Mesothelial cell of epicardium (in vitro differentiated cells): ENCODE measurements at regions not wholly inside any gene's neighbourhood (a gene's known extent, or its start where the extent isn't known, plus 50 kb on each side); places are given as distances from the start of the nearest gene placed in this dataset.

Experiments used
- DNase-seq, 2 experiments: peaks; one replicate each; pipeline ENCODE4 v3.0.0; 2021; ENCODE audit warnings: low spot score in 2 of 2; ENCODE audit not compliant: unreplicated experiment in 2 of 2
- H3K27ac Mint-ChIP-seq: 2 replicates; pipeline ENCODE4 v1.8.0; 2021; ENCODE audit warnings: mixed read lengths
- H3K27me3 Mint-ChIP-seq: 2 replicates; pipeline ENCODE4 v1.8.0; 2021; ENCODE audit warnings: low read depth, mixed read lengths
- H3K36me3 Mint-ChIP-seq: 2 replicates; pipeline ENCODE4 v1.8.0; 2021; ENCODE audit warnings: mixed read lengths
- H3K4me1 Mint-ChIP-seq: 2 replicates; pipeline ENCODE4 v1.8.0; 2021; ENCODE audit warnings: mixed read lengths
- H3K4me3 Mint-ChIP-seq: 2 replicates; pipeline ENCODE4 v1.8.0; 2021; ENCODE audit warnings: mild to moderate bottlenecking, moderate library complexity, mixed read lengths
- H3K9me3 Mint-ChIP-seq: 2 replicates; pipeline ENCODE4 v1.8.0; 2021; ENCODE audit warnings: mixed read lengths
- TF ChIP-seq, protein P1 (sequence below): fragments of 200-600 bp; sonication (generic); IDR thresholded peaks from one replicate; pipeline ENCODE4 v1.5.0; 2021; ENCODE audit warnings: antibody characterized with exemption; ENCODE audit not compliant: unreplicated experiment

- Mint-ChIP-seq H3K36me3 (no peaks in the 10 kb centered on the region), H3K27ac (no peak overlapping the region), H3K27me3 (no peaks in the 10 kb centered on the region), H3K4me3 (no peak overlapping the region), H3K4me1 (no peaks in the 10 kb centered on the region), H3K9me3 (no peaks in the 10 kb centered on the region)
- no peak for DNase-seq
- TF ChIP-seq, protein P1, sequence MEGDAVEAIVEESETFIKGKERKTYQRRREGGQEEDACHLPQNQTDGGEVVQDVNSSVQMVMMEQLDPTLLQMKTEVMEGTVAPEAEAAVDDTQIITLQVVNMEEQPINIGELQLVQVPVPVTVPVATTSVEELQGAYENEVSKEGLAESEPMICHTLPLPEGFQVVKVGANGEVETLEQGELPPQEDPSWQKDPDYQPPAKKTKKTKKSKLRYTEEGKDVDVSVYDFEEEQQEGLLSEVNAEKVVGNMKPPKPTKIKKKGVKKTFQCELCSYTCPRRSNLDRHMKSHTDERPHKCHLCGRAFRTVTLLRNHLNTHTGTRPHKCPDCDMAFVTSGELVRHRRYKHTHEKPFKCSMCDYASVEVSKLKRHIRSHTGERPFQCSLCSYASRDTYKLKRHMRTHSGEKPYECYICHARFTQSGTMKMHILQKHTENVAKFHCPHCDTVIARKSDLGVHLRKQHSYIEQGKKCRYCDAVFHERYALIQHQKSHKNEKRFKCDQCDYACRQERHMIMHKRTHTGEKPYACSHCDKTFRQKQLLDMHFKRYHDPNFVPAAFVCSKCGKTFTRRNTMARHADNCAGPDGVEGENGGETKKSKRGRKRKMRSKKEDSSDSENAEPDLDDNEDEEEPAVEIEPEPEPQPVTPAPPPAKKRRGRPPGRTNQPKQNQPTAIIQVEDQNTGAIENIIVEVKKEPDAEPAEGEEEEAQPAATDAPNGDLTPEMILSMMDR: no peak
Measured at GRCh38 chr3:124084022-124084881, 92.3 kb upstream of the ROPN1 start.

DNA sequence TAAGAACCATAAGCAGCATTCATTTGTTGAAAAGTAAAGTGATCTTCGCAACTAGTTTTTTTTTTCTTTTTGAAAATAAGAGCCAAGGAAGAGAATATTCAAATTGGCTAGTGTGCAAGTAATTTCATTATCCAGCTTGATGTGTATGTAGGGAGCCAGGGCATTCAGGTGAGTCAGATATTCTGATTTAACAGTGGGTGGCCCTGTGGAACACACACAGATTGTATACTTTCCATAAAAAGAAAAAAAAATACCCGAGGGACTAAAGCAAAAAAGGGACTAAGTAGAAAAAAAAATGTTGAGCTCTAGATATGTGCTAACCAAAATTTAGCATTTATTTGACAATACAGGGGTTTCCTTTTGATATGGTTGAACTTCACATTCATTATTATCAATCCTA lies 96.9 kb upstream of the ROPN1 start:
- no peak overlapping the region for H3K27ac Mint-ChIP-seq
- peaks cover 7% of the 10 kb centered on the region for H3K4me1 Mint-ChIP-seq
- TF ChIP-seq, protein P1: no peak
- no peak for DNase-seq
- H3K27me3 Mint-ChIP-seq: no peaks in the 10 kb centered on the region
- no peaks in the 10 kb centered on the region for H3K36me3 Mint-ChIP-seq
- no peak overlapping the region for H3K4me3 Mint-ChIP-seq
- no peaks in the 10 kb centered on the region for H3K9me3 Mint-ChIP-seq

- H3K36me3 Mint-ChIP-seq: no peaks in the 10 kb centered on the region
- TF ChIP-seq, protein P1: no peak
Measured at GRCh38 chr3:124089214-124089613, 97.3 kb upstream of the ROPN1 start.

GRCh38 chr3:124091716-124092115 lies 99.8 kb upstream of the ROPN1 start:
- TF ChIP-seq, protein P1: no peak
- peaks cover 7% of the 10 kb centered on the region for H3K4me1 Mint-ChIP-seq
- no peak overlapping the region for H3K4me3 Mint-ChIP-seq
- H3K36me3 Mint-ChIP-seq: no peaks in the 10 kb centered on the region
- H3K9me3 Mint-ChIP-seq: no peaks in the 10 kb centered on the region
- no peaks in the 10 kb centered on the region for H3K27me3 Mint-ChIP-seq
- DNase-seq: no peak
- H3K27ac Mint-ChIP-seq: no peak overlapping the region

More at GRCh38 chr3:124089214-124089613, 97.3 kb upstream of the ROPN1 start:
- H3K27ac Mint-ChIP-seq: no peak overlapping the region
- no peaks in the 10 kb centered on the region for H3K9me3 Mint-ChIP-seq
- no peaks in the 10 kb centered on the region for H3K27me3 Mint-ChIP-seq
- H3K4me3 Mint-ChIP-seq: no peak overlapping the region
- H3K4me1 Mint-ChIP-seq: peaks cover 7% of the 10 kb centered on the region
- DNase-seq: no peak

- H3K4me3 Mint-ChIP-seq: no peak overlapping the region
- H3K27me3 Mint-ChIP-seq: no peaks in the 10 kb centered on the region
- TF ChIP-seq, protein P1: no peak
- no peak for DNase-seq
- peak overlapping the region; percentile 36 for H3K27ac Mint-ChIP-seq
- H3K36me3 Mint-ChIP-seq: no peaks in the 10 kb centered on the region
- peaks cover 7% of the 10 kb centered on the region for H3K4me1 Mint-ChIP-seq
- H3K9me3 Mint-ChIP-seq: no peaks in the 10 kb centered on the region
Measured at GRCh38 chr3:124092811-124093210, 100.9 kb upstream of the ROPN1 start.
